Head of caudate nucleus (tissue), 42 donors: ENCODE measurements at regions not wholly inside any gene's neighbourhood (a gene's known extent, or its start where the extent isn't known, plus 50 kb on each side); places are given as distances from the start of the nearest gene placed in this dataset.

Source experiments
- DNase-seq, 42 donors: peaks; one replicate each; pipeline versions ENCODE4 v3.0.0 to v3.0.0-alpha.2; 2020 to 2021; ENCODE audit warnings: mixed read lengths in 7 of 42
- intact Hi-C: fragments of 100-400 bp; cut with DNase I; formaldehyde crosslinking; loops from one replicate; pipeline ENCODE4 v1.15.0; 2022

- peak in 5 of 42 donors; percentile 2 to 44 (median 33) for DNase-seq
- intact Hi-C loops, result no loop called here
Measured at GRCh38 chr12:29048787-29049186, 100.3 kb upstream of the FAR2 start.

DNA sequence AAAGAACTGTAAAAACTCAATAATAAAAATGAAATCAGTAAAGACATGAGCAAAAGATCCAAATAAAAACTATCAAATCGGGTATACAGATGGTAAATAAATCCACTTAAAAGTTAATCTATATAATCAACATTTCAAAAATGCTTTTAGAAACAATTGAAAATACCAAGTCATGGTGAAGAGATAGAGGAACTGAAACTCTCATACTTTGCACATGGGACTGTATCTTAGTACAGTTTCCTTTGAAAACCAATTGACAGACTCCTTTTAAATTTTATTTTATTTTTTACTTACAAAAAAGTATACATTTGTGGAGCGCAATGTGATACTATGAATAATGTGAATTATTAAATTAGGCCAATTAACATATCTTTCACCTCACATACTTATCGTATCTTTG, 98.6 kb upstream of the FAR2 start:
- no peak for DNase-seq
- intact Hi-C loops, result no loop called here

- DNase-seq, result no peak
- intact Hi-C loops, result no loop called here
Measured at GRCh38 chr12:29051221-29051620, 97.9 kb upstream of the FAR2 start.

- DNase-seq, result no peak
- intact Hi-C loops, result no loop called here
Measured at GRCh38 chr12:29053567-29053966, 95.5 kb upstream of the FAR2 start.

DNA sequence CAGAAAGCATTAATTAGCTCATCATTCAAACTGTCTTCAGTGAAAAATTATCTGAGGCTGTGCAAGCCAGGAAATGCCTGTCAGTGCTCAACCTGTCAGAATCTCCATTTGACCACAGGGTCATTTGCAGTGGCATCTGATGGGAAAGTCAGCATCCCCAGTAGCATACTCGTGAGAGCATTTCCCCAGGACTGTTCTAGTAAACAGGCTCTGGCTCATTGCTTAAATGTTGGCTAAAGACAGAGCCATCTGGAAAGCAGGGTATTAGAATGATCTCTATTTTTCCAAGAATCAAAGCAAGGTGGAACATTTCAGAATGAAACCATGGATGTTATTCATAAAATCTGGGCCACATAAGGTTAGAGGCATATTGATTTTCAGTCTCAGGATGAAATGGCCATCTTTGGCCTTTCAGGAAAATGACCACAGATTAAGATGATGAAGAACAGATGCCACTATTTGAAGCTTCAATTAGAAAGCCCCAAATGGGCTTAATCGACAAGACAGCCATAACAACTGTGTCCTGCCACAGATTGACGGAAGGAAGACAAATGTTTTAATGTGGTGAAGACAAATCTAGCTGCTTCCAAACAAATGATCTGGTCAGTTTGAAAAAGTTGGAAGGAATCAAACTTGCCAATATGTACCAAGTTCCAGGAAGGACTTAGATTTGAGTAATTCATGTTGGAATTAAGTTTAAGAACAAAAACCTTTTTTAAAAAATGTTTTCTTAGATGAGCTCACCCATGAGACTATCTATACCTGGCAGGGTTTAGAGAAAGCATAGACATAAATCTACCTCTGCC, 94.0 kb upstream of the FAR2 start:
- no peak for DNase-seq
- intact Hi-C loops, result no loop called here

DNA sequence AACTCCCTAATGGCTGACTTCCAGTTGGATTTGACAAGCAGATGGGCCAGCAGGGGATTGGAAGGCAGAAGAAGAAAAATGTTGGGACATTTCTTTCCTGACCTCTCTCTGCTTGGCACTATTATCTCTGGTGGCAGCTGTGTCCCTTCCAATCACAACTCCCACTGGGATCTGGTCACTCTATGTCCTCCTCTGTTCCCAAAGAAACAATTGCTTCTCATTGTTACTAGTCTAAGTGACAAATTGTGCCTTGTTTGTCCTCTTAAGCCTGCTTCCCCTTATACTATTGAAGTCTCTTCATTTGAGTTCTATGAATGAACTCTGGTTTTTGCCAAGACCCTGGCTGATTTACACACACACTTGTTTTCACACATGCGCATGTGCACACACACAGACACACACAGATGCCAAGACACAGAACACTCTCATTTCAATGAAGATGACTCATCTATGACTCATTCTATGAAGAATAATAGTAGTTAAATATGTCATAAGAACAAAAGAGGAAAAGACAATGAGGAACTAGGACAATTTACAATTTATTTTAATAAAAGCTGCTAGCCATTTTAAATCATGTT, 83.0 kb upstream of the FAR2 start:
- intact Hi-C loops, result no loop called here
- DNase-seq, result peak; percentile 43 to 91 (median 76)

DNA sequence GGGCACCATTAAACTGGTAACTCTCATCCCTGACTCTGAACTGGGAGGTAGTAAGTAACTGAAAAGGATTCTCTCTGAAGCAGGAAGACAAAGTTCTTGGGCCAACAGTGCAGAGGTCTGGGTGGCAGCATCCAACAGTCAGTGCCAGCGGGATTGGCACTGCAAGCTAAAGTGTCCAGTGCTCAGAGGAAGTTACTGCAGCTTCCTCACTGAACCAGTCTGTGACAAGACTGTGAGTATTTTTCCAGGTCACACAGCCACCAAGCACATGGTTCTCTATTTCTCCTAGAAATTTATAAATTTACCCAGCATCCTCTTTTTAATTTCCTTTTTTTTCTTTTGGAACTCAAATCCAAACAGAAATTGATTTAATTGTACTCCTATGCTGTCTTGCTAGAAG, 81.6 kb upstream of the FAR2 start:
- intact Hi-C loops, result no loop called here
- DNase-seq, result peak in 8 of 42 donors; percentile 8 to 61 (median 14)

- intact Hi-C loops, result loop anchor here (5.0 kb wide), 1 partner anchor 247 kb away; no protein-coding TSS in a partner anchor
- no peak for DNase-seq
Measured at GRCh38 chr12:29070309-29070708, 78.8 kb upstream of the FAR2 start.

- DNase-seq, result no peak
- intact Hi-C loops, result loop anchor here (5.0 kb wide), 1 partner anchor 246 kb away; no protein-coding TSS in a partner anchor
Measured at GRCh38 chr12:29071099-29071498, 78.0 kb upstream of the FAR2 start.

GRCh38 chr12:29072631-29073030, 76.4 kb upstream of the FAR2 start:
- intact Hi-C loops, result loop anchor here (5.0 kb wide), 1 partner anchor 245 kb away; no protein-coding TSS in a partner anchor
- DNase-seq, result no peak

- peak in 24 of 42 donors; percentile 13 to 74 (median 40) for DNase-seq
- intact Hi-C loops, result loop anchor here (5.0 kb wide), 1 partner anchor 244 kb away; no protein-coding TSS in a partner anchor
Measured at GRCh38 chr12:29073631-29074239, 75.3 kb upstream of the FAR2 start.

- intact Hi-C loops, result no loop called here
- DNase-seq, result no peak
Measured at GRCh38 chr12:29081101-29081500, 68.0 kb upstream of the FAR2 start.

- no peak for DNase-seq
- intact Hi-C loops, result no loop called here
Measured at GRCh38 chr12:29082522-29082921, 66.6 kb upstream of the FAR2 start.

DNA sequence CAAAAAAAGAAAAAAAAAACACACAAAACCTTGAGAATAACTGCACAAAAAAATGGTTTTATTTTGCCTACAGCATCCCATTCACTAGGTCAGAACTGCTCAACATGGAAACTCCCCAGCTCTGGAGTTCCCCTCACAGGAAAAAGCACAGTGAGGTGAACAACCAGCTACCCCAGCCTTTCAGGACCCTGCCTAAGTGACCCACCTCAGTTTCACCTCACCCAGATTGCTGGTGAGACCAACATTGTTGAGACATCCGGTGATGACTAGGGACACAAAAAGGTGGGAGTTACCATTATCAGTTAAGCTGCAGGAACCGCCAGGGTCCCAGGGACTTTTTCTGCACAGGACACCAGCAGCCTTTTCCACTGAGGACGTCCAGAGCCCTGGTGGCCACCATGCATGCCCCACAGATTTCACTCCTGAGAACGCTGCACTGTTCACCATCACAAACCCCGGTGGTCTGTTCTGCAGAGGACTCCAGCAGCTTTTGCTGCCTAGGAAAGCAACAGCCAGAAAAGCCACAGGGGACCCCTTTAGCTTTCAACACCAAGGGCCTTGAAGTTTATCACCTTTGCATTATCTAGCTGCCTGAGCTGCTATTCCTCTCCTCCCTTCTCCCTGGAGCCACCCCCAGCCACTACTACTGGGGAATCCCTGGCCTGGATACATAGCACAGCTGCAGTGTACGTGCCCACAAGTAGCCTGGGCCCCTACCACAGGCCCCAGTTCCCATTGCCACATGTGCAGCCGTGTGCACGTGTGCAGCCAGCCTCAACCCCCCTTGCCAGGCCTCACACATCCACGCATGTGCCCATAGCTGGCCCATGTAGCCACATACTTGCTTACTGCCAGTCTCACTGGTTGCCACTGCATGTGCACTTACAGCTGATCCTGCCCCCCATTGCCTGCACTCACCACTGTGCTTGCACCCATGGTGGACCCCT, 62.5 kb upstream of the FAR2 start:
- no peak for DNase-seq
- intact Hi-C loops, result no loop called here

DNA sequence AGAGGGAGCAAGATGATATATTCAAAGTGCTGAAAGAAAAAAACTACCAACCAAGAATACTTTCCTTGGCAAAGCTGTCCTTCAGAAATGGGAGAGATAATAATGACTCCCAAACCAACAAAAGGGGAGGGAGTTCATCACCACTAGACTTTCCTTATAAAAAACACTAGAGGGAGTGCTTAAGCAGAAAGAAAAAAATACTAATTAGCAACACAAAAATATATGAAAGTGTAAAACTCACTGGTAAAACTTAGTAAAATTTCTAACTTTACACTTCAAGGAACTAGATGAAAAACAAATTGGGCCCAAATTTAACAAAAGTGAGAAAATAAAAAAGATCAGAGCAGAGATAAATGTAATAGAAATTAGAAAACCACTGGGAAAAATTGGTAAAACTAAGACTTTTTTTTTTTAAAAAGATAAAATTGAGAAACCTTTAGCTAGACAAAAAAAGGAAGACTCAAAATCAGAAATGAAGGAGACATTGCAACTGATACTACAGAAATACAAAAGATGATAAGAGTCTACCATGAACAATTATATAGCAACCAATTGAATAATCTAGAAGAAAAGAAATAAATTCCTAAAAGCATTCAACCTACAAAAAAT, 60.4 kb upstream of the FAR2 start:
- DNase-seq, result no peak
- intact Hi-C loops, result no loop called here
